Panc1 (cell line): ENCODE measurements at regions not wholly inside any gene's neighbourhood (a gene's known extent, or its start where the extent isn't known, plus 50 kb on each side); places are given as distances from the start of the nearest gene placed in this dataset.

Experiments
- ATAC-seq: fragments of 200-7000 bp; cut with Tn5 transposase; 2 replicates; pipeline ENCODE4 v1.9.1; 2020; ENCODE audit warnings: mild to moderate bottlenecking, moderate library complexity
- BruUV-seq: library from RNA; stranded (reverse); fragments of 400-500 nt; replicated peaks from 2 replicates; lab custom pipeline; 2021; lab: Mats Ljungman, UMichigan
- CTCF ChIA-PET: fragments of 300-600 bp; sonication (Branson Sonifier 250); formaldehyde crosslinking; loops from one replicate; lab custom pipeline; 2022; ENCODE audit warnings: antibody characterized with exemption; lab: Charles Lee
- POLR2A ChIA-PET: fragments of 300-600 bp; sonication (Branson Sonifier 250); formaldehyde crosslinking; loops from one replicate; lab custom pipeline; 2022; ENCODE audit warnings: antibody characterized with exemption; lab: Charles Lee
- DNase-seq: peaks from one replicate; pipeline ENCODE4 v3.0.0-alpha.2; 2010; ENCODE audit warnings: low read depth, low spot score
- H3K27ac ChIP-seq: 2 replicates; pipeline ENCODE4 v1.5.1; 2011; ENCODE audit warnings: mild to moderate bottlenecking, low read length, inconsistent platforms
- H3K27me3 ChIP-seq: fragments of 200-500 bp; sonication (Bioruptor generic); 2 replicates; pipeline ENCODE4 v1.6.0; 2014; ENCODE audit warnings: low read length, inconsistent platforms; ENCODE audit not compliant: control insufficient read depth, insufficient read depth
- H3K36me3 ChIP-seq: fragments of 200-500 bp; sonication (Bioruptor generic); 2 replicates; pipeline ENCODE4 v1.5.1; 2014; ENCODE audit warnings: inconsistent platforms, mild to moderate bottlenecking, low read length, moderate library complexity; ENCODE audit not compliant: control insufficient read depth, insufficient read depth
- H3K4me1 ChIP-seq: 2 replicates; pipeline ENCODE4 v1.5.1; 2011; ENCODE audit warnings: inconsistent platforms, mild to moderate bottlenecking, low read length, moderate library complexity; ENCODE audit not compliant: control insufficient read depth, insufficient read depth
- H3K4me3 ChIP-seq, 2 experiments: 2 replicates each; pipeline ENCODE4 v1.5.1; 2011 to 2012; ENCODE audit warnings: low read depth in 2 of 2, low read length in 2 of 2, mild to moderate bottlenecking in 2 of 2, inconsistent platforms in 1 of 2, moderate library complexity in 1 of 2
- H3K9me3 ChIP-seq: fragments of 200-500 bp; sonication (Bioruptor generic); 2 replicates; pipeline ENCODE4 v1.5.1; 2014; ENCODE audit warnings: low read depth, mild to moderate bottlenecking, inconsistent platforms, low read length, moderate library complexity; ENCODE audit not compliant: control insufficient read depth, insufficient read depth
- POLR2AphosphoS5 ChIP-seq: IDR thresholded peaks from 2 replicates; pipeline ENCODE4 v1.6.1; 2012; ENCODE audit warnings: mild to moderate bottlenecking, low read depth, low read length, moderate library complexity
- REST ChIP-seq, 2 experiments: IDR thresholded peaks; 2 replicates each; pipeline ENCODE4 v1.6.1; 2011 to 2012; ENCODE audit warnings: low read depth in 2 of 2, control low read depth in 1 of 2, low read length in 1 of 2, mild to moderate bottlenecking in 1 of 2, moderate library complexity in 1 of 2; ENCODE audit not compliant: insufficient read depth in 1 of 2
- SIN3A ChIP-seq: IDR thresholded peaks from 2 replicates; pipeline ENCODE4 v1.6.1; 2012; ENCODE audit warnings: low read depth, mild to moderate bottlenecking, low read length, moderate library complexity, borderline replicate concordance; ENCODE audit not compliant: insufficient read depth
- TCF7L2 ChIP-seq: IDR thresholded peaks from 2 replicates; pipeline ENCODE4 v1.6.1; 2011; ENCODE audit warnings: mild to moderate bottlenecking, low read depth, low read length, inconsistent platforms
- in situ Hi-C: cut with HindIII; loops from 2 replicates; pipeline ENCODE4 v1.10.0; 2016; ENCODE audit warnings: low sequenced_read_pairs, low pct_unique_long_range_greater_than_20kb
- intact Hi-C: fragments of 100-400 bp; cut with micrococcal nuclease; formaldehyde crosslinking; loops from one replicate; pipeline ENCODE4 v1.10.0; 2022; ENCODE audit not compliant: unreplicated experiment
- TF ChIP-seq, protein P1 (sequence below): fragments of 450-650 bp; IDR thresholded peaks from 2 replicates; pipeline ENCODE4 v1.5.1; 2017; ENCODE audit warnings: mild to moderate bottlenecking

GRCh38 chr3:127410678-127411077 is 122.8 kb upstream of the PRR20G start:
- TF ChIP-seq POLR2AphosphoS5 (no peak), SIN3A (no peak), REST (IDR thresholded peaks at IDR 0.05; ENCODE audit: insufficient read depth in 1 of 2, low read depth in 2 of 2, low read length in 1 of 2) (no peak), TCF7L2 (no peak)
- TF ChIP-seq, protein P1, sequence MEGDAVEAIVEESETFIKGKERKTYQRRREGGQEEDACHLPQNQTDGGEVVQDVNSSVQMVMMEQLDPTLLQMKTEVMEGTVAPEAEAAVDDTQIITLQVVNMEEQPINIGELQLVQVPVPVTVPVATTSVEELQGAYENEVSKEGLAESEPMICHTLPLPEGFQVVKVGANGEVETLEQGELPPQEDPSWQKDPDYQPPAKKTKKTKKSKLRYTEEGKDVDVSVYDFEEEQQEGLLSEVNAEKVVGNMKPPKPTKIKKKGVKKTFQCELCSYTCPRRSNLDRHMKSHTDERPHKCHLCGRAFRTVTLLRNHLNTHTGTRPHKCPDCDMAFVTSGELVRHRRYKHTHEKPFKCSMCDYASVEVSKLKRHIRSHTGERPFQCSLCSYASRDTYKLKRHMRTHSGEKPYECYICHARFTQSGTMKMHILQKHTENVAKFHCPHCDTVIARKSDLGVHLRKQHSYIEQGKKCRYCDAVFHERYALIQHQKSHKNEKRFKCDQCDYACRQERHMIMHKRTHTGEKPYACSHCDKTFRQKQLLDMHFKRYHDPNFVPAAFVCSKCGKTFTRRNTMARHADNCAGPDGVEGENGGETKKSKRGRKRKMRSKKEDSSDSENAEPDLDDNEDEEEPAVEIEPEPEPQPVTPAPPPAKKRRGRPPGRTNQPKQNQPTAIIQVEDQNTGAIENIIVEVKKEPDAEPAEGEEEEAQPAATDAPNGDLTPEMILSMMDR: no peak
- in situ Hi-C loops: no loop called here
- ChIA-PET POLR2A (no interaction called here), CTCF (no interaction called here)
- peaks cover 12% of the 10 kb centered on the region for H3K27me3 ChIP-seq
- H3K27ac ChIP-seq: no peak overlapping the region
- BruUV-seq: no TSS peak
- ATAC-seq: no peak
- H3K36me3 ChIP-seq: no peaks in the 10 kb centered on the region
- no peaks in the 10 kb centered on the region for H3K4me1 ChIP-seq
- intact Hi-C loops: no loop called here
- H3K9me3 ChIP-seq: no peaks in the 10 kb centered on the region
- no peak overlapping the region for H3K4me3 ChIP-seq
- DNase-seq: no peak

DNA sequence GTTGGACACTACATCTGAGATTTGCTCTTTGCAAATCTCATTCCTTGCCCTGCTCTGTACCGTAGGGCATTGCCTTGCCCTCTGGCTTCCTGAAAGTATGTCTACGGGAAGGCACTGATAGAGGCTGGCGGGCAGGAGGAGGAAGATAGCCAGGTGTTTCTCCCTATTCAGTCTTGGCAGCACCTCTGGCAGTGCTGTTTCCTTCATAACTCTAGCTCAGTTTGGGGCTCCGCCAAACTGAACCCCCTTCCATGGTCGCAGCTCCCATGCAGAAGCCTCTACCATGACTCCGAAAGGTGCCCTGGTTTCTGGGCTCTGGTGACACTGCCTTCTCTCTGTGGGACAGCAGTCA is 122.3 kb upstream of the PRR20G start:
- H3K27ac ChIP-seq: no peak overlapping the region
- H3K27me3 ChIP-seq: peaks cover 13% of the 10 kb centered on the region
- TF ChIP-seq TCF7L2 (no peak), SIN3A (no peak), POLR2AphosphoS5 (no peak), REST (IDR thresholded peaks at IDR 0.05; ENCODE audit: insufficient read depth in 1 of 2, low read depth in 2 of 2, low read length in 1 of 2) (no peak)
- TF ChIP-seq, protein P1: no peak
- no TSS peak for BruUV-seq
- POLR2A ChIA-PET: no interaction called here
- in situ Hi-C loops: no loop called here
- no peaks in the 10 kb centered on the region for H3K4me1 ChIP-seq
- no peak overlapping the region for H3K4me3 ChIP-seq
- intact Hi-C loops: no loop called here
- no peak for DNase-seq
- no peaks in the 10 kb centered on the region for H3K36me3 ChIP-seq
- CTCF ChIA-PET: no interaction called here
- no peak for ATAC-seq
- H3K9me3 ChIP-seq: no peaks in the 10 kb centered on the region
